Endothelial cell of umbilical vein (primary cell): ENCODE measurements at regions not wholly inside any gene's neighbourhood (a gene's known extent, or its start where the extent isn't known, plus 50 kb on each side); places are given as distances from the start of the nearest gene placed in this dataset.

Experiments used
- BruUV-seq: library from RNA; stranded (reverse); fragments of 400-500 nt; replicated peaks from 2 replicates; lab custom pipeline; 2021; lab: Mats Ljungman, UMichigan
- CTCF ChIA-PET: fragments of 300-600, 350-600 bp; sonication (Branson Sonifier 250); formaldehyde crosslinking; loops from one replicate; lab custom pipeline; 2021; ENCODE audit warnings: antibody characterized with exemption, inconsistent platforms; lab: Charles Lee
- POLR2A ChIA-PET: fragments of 300-600, 350-600 bp; sonication (Branson Sonifier 250); formaldehyde crosslinking; loops from one replicate; lab custom pipeline; 2021; ENCODE audit warnings: antibody characterized with exemption, inconsistent platforms; lab: Charles Lee
- DNase-seq: peaks from one replicate; pipeline ENCODE4 v3.0.0-alpha.2; 2011; ENCODE audit warnings: low read depth, low spot score
- FAIRE-seq: peaks from 2 replicates; lab custom pipeline; 2011; peaks lifted over from hg19 to GRCh38; lab: Jason Lieb, UNC
- H2AFZ ChIP-seq: 2 replicates; pipeline ENCODE4 v1.6.0; 2012; ENCODE audit warnings: low read depth, low read length, control low read depth, inconsistent platforms
- H3K27ac ChIP-seq: 2 replicates; pipeline ENCODE4 v1.5.1; 2011; ENCODE audit warnings: low read depth, mild to moderate bottlenecking, control low read depth, low read length, moderate library complexity; ENCODE audit not compliant: insufficient read depth
- H3K27me3 ChIP-seq, 2 experiments: 2 replicates each; pipeline versions ENCODE4 v1.6.0 to v1.6.1; 2011; ENCODE audit warnings: low read length in 2 of 2, mixed read lengths in 1 of 2; ENCODE audit not compliant: control insufficient read depth in 2 of 2, insufficient read depth in 2 of 2
- H3K36me3 ChIP-seq, 2 experiments: 2 replicates in 1 of 2; 3 replicates in 1 of 2; pipeline ENCODE4 v1.5.1; 2011; ENCODE audit warnings: low read length in 2 of 2, mild to moderate bottlenecking in 1 of 2, moderate library complexity in 1 of 2; ENCODE audit not compliant: control insufficient read depth in 2 of 2, insufficient read depth in 2 of 2; ENCODE audit errors: extremely low read depth in 1 of 2
- H3K4me1 ChIP-seq: 3 replicates; pipeline ENCODE4 v1.5.1; 2011; ENCODE audit warnings: mild to moderate bottlenecking, low read length; ENCODE audit not compliant: control insufficient read depth, insufficient read depth; ENCODE audit errors: extremely low read depth
- H3K4me2 ChIP-seq: 2 replicates; pipeline ENCODE4 v1.6.1; 2011; ENCODE audit warnings: low read length, control low read depth, mixed read lengths; ENCODE audit not compliant: insufficient read depth
- H3K4me3 ChIP-seq, 3 experiments: fragments of 200-600 bp in 1 of 3; sonication (generic), shearing (Covaris generic) in 1 of 3; replicated peaks in 1 of 3; 2 replicates each; pipeline ENCODE4 v1.5.1; 2011 to 2016; ENCODE audit warnings: control low read depth in 3 of 3, low read length in 3 of 3, mild to moderate bottlenecking in 2 of 3, inconsistent platforms in 1 of 3, low read depth in 1 of 3, moderate library complexity in 1 of 3; ENCODE audit not compliant: insufficient read depth in 1 of 3
- H3K79me2 ChIP-seq: 2 replicates; pipeline ENCODE4 v1.6.0; 2012; ENCODE audit warnings: low read length, inconsistent platforms; ENCODE audit not compliant: control insufficient read depth, insufficient read depth
- H3K9ac ChIP-seq: replicated peaks from 2 replicates; pipeline ENCODE3; 2011; ENCODE audit warnings: low read length, control low read depth; ENCODE audit not compliant: insufficient read depth; ENCODE audit errors: extremely low read depth
- H3K9me1 ChIP-seq: replicated peaks from 3 replicates; pipeline ENCODE4 v1.6.0; 2011; ENCODE audit warnings: mild to moderate bottlenecking, low read length; ENCODE audit not compliant: control insufficient read depth, insufficient read depth; ENCODE audit errors: extremely low read depth
- H3K9me3 ChIP-seq: replicated peaks from 2 replicates; pipeline ENCODE4 v1.5.1; 2012; ENCODE audit warnings: low read length, inconsistent platforms; ENCODE audit not compliant: control insufficient read depth, insufficient read depth
- H4K20me1 ChIP-seq: replicated peaks from 2 replicates; pipeline ENCODE3; 2011; ENCODE audit warnings: mild to moderate bottlenecking, low read length; ENCODE audit not compliant: control insufficient read depth, insufficient read depth; ENCODE audit errors: extremely low read depth
- EZH2 ChIP-seq: IDR thresholded peaks from 2 replicates; pipeline ENCODE4 v1.6.1; 2012; ENCODE audit warnings: borderline replicate concordance, low read depth, mild to moderate bottlenecking, moderate library complexity, low read length, inconsistent platforms; ENCODE audit not compliant: severe bottlenecking
- GATA2 ChIP-seq: IDR thresholded peaks from 2 replicates; pipeline ENCODE4 v1.7.0; 2011; ENCODE audit warnings: low read depth, mild to moderate bottlenecking, moderate library complexity, mixed read lengths, low read length; ENCODE audit not compliant: insufficient read length, insufficient read depth
- JUN ChIP-seq: IDR thresholded peaks from 2 replicates; pipeline ENCODE4 v1.6.1; 2011; ENCODE audit warnings: borderline replicate concordance, low read depth; ENCODE audit not compliant: insufficient read length, insufficient read depth
- MYC ChIP-seq: IDR thresholded peaks from one replicate; pipeline ENCODE4 v1.6.1; 2011; ENCODE audit warnings: mild to moderate bottlenecking, low read depth, low read length
- POLR2A ChIP-seq: IDR thresholded peaks from 2 replicates; pipeline ENCODE4 v1.6.1; 2012; ENCODE audit warnings: low read depth, mild to moderate bottlenecking, control low read depth, low read length
- dilution Hi-C: fragments of 300-500 bp; cut with MboI; formaldehyde crosslinking; loops from one replicate; pipeline ENCODE4 v1.15.0; 2019; ENCODE audit warnings: low sequenced_read_pairs; ENCODE audit not compliant: extremely low pct_ligation_motif_present
- intact Hi-C: fragments of 100-400 bp; cut with micrococcal nuclease; formaldehyde crosslinking; loops from one replicate; pipeline ENCODE4 v1.10.0; 2022
- TF ChIP-seq, protein P1 (sequence below): IDR thresholded peaks from 2 replicates; pipeline ENCODE4 v1.6.1; 2011; ENCODE audit not compliant: insufficient read depth, insufficient read length

DNA sequence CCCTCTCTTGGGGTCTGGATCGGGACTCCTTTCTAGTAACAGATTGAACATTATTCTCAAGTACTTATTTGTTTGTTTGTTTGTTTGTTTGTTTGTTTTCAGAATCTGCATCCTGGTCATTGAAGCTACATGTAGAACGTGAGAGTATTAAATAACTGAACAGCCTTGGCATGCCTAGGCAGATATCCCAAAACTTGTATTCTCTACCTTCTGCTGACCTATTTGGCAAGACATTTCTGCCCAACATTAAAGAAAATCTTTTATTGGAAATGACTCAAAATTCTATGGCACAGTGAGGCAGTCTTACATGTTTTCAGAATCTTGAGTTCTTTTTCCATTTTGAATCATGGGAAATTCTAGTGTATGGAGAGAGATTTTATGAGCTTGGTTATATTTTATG, 165.1 kb upstream of the CNOT2 start:
- POLR2A ChIA-PET: no interaction called here
- no TSS peak for BruUV-seq
- DNase-seq: no peak

DNA sequence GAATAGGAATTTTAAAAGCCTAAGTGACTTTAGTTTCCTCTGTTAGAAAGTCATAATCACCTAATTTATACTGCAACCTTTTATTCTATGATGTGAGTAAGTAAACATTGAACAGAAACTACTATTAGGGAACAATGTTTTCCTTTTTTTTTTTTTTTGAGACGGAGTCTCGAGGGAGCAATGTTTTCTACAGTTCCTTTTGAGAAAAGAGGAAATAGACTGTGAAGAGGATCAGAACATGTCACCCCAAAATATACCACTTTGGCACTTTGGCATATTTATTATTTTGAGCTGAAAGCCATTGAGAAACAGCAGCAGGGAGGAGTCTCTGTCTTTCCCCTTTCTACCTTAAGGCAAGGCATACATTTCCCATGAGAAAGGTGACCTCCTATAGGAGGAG, 162.7 kb upstream of the CNOT2 start:
- dilution Hi-C loops (no loop called here), intact Hi-C loops (no loop called here)
- CTCF ChIA-PET: interaction anchor here (0.7 kb wide), 1 partner anchor 653 kb away, joined by 4 read pairs; no protein-coding TSS in a partner anchor
- no peak overlapping the region for H3K4me2 ChIP-seq
- H3K4me3 ChIP-seq: no peak overlapping the region
- no peaks in the 10 kb centered on the region for H3K27me3 ChIP-seq
- no TSS peak for BruUV-seq
- H3K36me3 ChIP-seq: no peaks in the 10 kb centered on the region
- no peak overlapping the region for H3K27ac ChIP-seq
- FAIRE-seq: no peak
- no peaks in the 10 kb centered on the region for H3K9me1 ChIP-seq
- no peak for TF ChIP-seq GATA2
- TF ChIP-seq EZH2: no peak
- TF ChIP-seq, protein P1, sequence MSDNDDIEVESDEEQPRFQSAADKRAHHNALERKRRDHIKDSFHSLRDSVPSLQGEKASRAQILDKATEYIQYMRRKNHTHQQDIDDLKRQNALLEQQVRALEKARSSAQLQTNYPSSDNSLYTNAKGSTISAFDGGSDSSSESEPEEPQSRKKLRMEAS: no peak
- TF ChIP-seq MYC: no peak
- TF ChIP-seq POLR2A: no peak
- TF ChIP-seq JUN: no peak
- no peak overlapping the region for H2AFZ ChIP-seq
- no peak overlapping the region for H3K9ac ChIP-seq
- no peaks in the 10 kb centered on the region for H3K79me2 ChIP-seq
- no peaks in the 10 kb centered on the region for H4K20me1 ChIP-seq
- POLR2A ChIA-PET: no interaction called here
- H3K9me3 ChIP-seq: no peaks in the 10 kb centered on the region
- H3K4me1 ChIP-seq: no peaks in the 10 kb centered on the region
- no peak for DNase-seq

More for the DNA sequence above, 165.1 kb upstream of the CNOT2 start:
- intact Hi-C loops (no loop called here), dilution Hi-C loops (no loop called here)
- Histone ChIP-seq H3K4me3 (no peak overlapping the region), H3K36me3 (no peaks in the 10 kb centered on the region), H3K4me1 (no peaks in the 10 kb centered on the region), H2AFZ (no peak overlapping the region), H3K27me3 (no peaks in the 10 kb centered on the region), H4K20me1 (no peaks in the 10 kb centered on the region), H3K9ac (no peak overlapping the region), H3K4me2 (no peak overlapping the region), H3K27ac (no peak overlapping the region), H3K9me3 (no peaks in the 10 kb centered on the region), H3K79me2 (no peaks in the 10 kb centered on the region), H3K9me1 (no peaks in the 10 kb centered on the region)
- no peak for FAIRE-seq
- TF ChIP-seq POLR2A (no peak), JUN (no peak)
- CTCF ChIA-PET: interaction anchor here (0.7 kb wide), 1 partner anchor 20 kb away, joined by 3 read pairs; no protein-coding TSS in a partner anchor
